ENCODE measurements at regions not wholly inside any gene's neighbourhood (a gene's known extent, or its start where the extent isn't known, plus 50 kb on each side); places are given as distances from the start of the nearest gene placed in this dataset.

DNA sequence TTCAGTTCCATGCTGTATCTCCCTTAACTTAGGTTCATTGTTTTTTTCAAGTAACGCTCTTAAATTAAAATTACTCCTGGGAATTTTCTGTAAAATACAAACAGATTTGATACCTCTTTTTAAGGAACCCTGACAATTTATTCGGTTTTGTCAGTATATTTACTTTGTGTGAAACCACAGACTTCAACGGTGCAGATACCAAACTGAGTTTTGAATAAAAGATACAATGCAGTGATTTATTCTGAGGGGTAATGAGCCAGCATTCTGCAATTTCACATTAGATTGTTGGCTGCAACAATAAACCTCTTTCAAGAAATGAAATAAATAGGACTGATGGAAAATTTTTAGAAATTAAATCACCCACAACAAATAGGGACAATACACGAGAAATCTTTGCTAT, 308.6 kb upstream of the EDIL3 start:
- Histone ChIP-seq H3K27ac (ENCODE audit: low read depth in 1 of 2, low read length in 2 of 2) (no peak overlapping the region), H3K4me1 (ENCODE audit: insufficient read depth, low read length) (no peaks in the 10 kb centered on the region), H3K36me3 (ENCODE audit: insufficient read depth, low read length) (no peaks in the 10 kb centered on the region), H3K4me3 (ENCODE audit: low read length) (no peak overlapping the region), H3K27me3 (ENCODE audit: control insufficient read depth in 1 of 2, insufficient read depth in 2 of 2, low read length in 2 of 2) (no peaks in the 10 kb centered on the region), H3K9me3 (ENCODE audit: control insufficient read depth in 1 of 2, insufficient read depth in 1 of 2, low read length in 2 of 2) (peaks cover 0 to 8% of the 10 kb centered on the region in 2 experiments)
- ATAC-seq (ENCODE audit: poor library complexity) (no peak), DNase-seq (no peak)
- H3K36me3 Mint-ChIP-seq (ENCODE audit: low read depth), result no peaks in the 10 kb centered on the region
- H3K4me1 Mint-ChIP-seq (ENCODE audit: low read depth), result no peaks in the 10 kb centered on the region
- ChIA-PET POLR2A (no interaction called here), CTCF (no interaction called here)
- TF ChIP-seq, protein P1, sequence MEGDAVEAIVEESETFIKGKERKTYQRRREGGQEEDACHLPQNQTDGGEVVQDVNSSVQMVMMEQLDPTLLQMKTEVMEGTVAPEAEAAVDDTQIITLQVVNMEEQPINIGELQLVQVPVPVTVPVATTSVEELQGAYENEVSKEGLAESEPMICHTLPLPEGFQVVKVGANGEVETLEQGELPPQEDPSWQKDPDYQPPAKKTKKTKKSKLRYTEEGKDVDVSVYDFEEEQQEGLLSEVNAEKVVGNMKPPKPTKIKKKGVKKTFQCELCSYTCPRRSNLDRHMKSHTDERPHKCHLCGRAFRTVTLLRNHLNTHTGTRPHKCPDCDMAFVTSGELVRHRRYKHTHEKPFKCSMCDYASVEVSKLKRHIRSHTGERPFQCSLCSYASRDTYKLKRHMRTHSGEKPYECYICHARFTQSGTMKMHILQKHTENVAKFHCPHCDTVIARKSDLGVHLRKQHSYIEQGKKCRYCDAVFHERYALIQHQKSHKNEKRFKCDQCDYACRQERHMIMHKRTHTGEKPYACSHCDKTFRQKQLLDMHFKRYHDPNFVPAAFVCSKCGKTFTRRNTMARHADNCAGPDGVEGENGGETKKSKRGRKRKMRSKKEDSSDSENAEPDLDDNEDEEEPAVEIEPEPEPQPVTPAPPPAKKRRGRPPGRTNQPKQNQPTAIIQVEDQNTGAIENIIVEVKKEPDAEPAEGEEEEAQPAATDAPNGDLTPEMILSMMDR (IDR thresholded peaks at IDR 0.05), result no peak
- peaks cover 10% of the 10 kb centered on the region for H3K9me3 Mint-ChIP-seq
- H3K27me3 Mint-ChIP-seq, result no peaks in the 10 kb centered on the region
- intact Hi-C loops (cut with DNase I, micrococcal nuclease), result no loop called here
- H3K27ac Mint-ChIP-seq, result no peak overlapping the region
- H3K4me3 Mint-ChIP-seq, result no peak overlapping the region

DNA sequence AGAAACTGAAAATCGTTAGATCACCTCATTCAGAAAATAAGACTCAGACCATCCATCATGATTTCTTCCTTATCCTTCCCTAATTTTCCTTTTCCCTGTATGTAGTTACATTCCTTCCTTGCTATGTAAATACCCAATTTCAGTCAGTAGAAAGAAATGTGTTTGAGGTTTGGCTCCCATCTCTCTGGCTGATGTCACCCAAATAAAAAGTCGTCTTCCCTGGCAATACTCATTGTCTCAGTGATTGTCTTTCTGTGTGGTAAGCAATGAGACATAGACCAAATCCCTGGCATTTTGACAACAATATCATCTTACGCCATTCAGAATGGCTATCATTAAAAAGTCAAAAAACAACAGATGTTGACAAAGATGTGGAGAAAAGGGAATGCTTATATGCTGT, 303.9 kb upstream of the EDIL3 start:
- Histone ChIP-seq H3K27ac (ENCODE audit: low read depth in 1 of 2, low read length in 2 of 2) (no peak overlapping the region), H3K36me3 (ENCODE audit: insufficient read depth, low read length) (no peaks in the 10 kb centered on the region), H3K9me3 (ENCODE audit: control insufficient read depth in 1 of 2, insufficient read depth in 1 of 2, low read length in 2 of 2) (peaks cover 0 to 3% of the 10 kb centered on the region in 2 experiments), H3K27me3 (ENCODE audit: control insufficient read depth in 1 of 2, insufficient read depth in 2 of 2, low read length in 2 of 2) (no peaks in the 10 kb centered on the region), H3K4me3 (ENCODE audit: low read length) (no peak overlapping the region), H3K4me1 (ENCODE audit: insufficient read depth, low read length) (no peaks in the 10 kb centered on the region)
- ATAC-seq (ENCODE audit: poor library complexity) (no peak), DNase-seq (no peak)
- Mint-ChIP-seq H3K27ac (no peak overlapping the region), H3K4me1 (ENCODE audit: low read depth) (no peaks in the 10 kb centered on the region), H3K4me3 (no peak overlapping the region), H3K36me3 (ENCODE audit: low read depth) (no peaks in the 10 kb centered on the region), H3K27me3 (no peaks in the 10 kb centered on the region), H3K9me3 (peaks cover 6% of the 10 kb centered on the region)
- ChIA-PET POLR2A (no interaction called here), CTCF (no interaction called here)
- TF ChIP-seq, protein P1 (IDR thresholded peaks at IDR 0.05), result no peak
- intact Hi-C loops (cut with DNase I, micrococcal nuclease), result no loop called here

DNA sequence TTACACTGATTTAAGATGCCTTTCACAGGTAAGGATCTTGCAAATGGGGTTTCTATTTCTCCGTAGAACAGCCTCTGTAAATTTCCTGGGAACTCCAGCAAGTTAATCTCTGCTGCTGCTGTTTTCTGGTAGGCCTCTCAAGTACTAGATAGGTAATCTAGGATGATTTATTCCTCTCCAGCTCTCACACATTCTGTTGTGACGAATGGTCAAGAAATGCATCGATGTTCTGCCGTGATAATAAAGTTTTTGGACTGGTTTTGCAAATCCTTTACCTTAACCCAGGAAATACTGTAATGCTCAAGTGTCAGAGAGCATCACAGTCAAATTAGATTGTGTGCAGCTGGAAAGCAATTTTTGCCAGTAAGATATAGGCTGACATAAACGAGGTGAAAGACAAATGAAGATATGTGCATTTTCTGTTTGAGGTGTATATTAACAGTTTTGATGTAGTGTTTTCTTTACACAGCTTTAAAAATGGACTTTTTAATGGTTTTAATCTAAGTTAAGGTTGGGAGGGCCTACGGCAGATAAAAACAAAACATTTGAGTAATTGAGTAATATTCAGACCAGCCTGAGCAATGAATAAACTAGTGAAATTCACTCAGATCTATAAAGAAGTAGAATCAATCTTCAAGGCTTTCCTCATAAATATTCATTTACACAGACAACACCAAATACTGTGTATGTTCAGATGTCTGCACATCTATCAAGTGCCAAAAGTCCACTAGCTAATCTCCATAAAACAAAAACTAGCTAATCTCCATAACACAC, 300.6 kb upstream of the EDIL3 start:
- Mint-ChIP-seq H3K4me3 (no peak overlapping the region), H3K27me3 (no peaks in the 10 kb centered on the region), H3K9me3 (peaks cover 6% of the 10 kb centered on the region), H3K4me1 (ENCODE audit: low read depth) (no peaks in the 10 kb centered on the region), H3K36me3 (ENCODE audit: low read depth) (no peaks in the 10 kb centered on the region), H3K27ac (no peak overlapping the region)
- ATAC-seq (ENCODE audit: poor library complexity) (no peak), DNase-seq (no peak)
- Histone ChIP-seq H3K9me3 (ENCODE audit: control insufficient read depth in 1 of 2, insufficient read depth in 1 of 2, low read length in 2 of 2) (peaks cover 0 to 3% of the 10 kb centered on the region in 2 experiments), H3K4me3 (ENCODE audit: low read length) (no peak overlapping the region), H3K36me3 (ENCODE audit: insufficient read depth, low read length) (no peaks in the 10 kb centered on the region), H3K4me1 (ENCODE audit: insufficient read depth, low read length) (no peaks in the 10 kb centered on the region), H3K27ac (ENCODE audit: low read depth in 1 of 2, low read length in 2 of 2) (no peak overlapping the region), H3K27me3 (ENCODE audit: control insufficient read depth in 1 of 2, insufficient read depth in 2 of 2, low read length in 2 of 2) (no peaks in the 10 kb centered on the region)
- intact Hi-C loops (cut with DNase I, micrococcal nuclease), result no loop called here
- ChIA-PET POLR2A (no interaction called here), CTCF (no interaction called here)
- TF ChIP-seq, protein P1 (IDR thresholded peaks at IDR 0.05), result no peak
